ENCODE measurements at regions not wholly inside any gene's neighbourhood (a gene's known extent, or its start where the extent isn't known, plus 50 kb on each side); places are given as distances from the start of the nearest gene placed in this dataset.

DNA sequence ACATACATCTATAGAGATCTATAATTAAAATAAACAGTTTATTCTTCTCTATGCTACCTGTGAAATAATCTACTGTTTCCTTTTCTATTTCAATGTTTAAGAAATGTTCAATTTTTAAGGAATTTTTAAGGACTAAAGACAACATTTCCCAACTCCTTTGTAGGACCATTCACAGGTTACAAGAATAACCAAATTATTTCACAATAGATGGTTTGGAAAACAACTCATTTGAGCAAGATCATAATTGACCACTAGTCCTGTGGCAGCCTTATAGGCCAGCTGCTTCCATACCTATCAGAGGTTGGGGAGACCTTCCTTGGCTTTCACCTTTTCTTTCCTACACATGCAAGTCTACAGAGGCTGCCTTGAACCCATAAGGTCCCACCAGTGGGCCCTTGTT is 193.7 kb downstream of the TTC39B start:
- no peak for DNase-seq (ENCODE audit: low read depth)

DNA sequence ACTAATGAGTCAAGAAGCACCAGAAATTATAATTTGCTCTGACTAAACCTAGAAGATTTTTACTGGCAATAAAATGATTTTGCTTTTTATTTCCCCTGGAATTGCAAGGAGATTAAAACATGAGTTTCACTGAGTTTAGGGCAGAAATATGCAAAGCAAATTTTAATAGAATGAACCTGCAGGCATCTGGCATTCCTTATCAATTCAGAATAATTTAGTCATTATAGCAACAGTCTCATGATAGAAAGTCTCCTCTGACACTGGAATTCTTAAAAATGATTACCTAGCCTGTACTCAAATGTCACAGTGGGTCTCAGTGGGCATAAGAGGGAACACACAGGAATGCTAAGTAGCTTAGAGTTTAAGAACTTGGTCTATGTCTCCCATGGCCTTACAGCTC is 195.9 kb downstream of the TTC39B start:
- DNase-seq (ENCODE audit: low read depth), result no peak

DNA sequence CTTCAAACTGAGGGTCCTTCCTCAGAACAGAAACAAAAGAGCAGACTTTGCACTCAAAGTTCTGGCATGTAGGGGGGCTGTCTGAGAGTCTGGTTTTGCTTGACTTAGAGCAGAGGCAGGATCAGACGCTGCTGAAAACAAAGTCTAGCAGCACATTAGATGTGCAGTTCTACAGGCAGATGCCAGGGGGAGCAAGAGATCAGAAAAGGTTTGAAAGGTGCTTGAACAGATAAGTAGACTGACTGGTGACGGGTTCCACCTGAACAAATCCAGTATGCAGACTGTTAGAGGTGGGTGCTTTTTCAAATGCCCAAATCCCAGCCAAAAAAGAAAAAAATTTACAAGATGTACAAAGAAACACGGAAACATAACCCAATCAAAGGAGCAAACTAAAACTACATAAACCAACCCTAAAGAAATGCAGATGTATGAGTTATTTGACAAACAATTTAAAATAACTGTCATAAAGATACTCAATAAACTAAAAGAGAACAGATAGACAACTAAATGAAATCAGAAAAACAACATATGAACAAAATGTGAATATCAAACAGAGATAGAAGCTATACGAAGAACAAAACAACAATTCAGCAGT is 194.7 kb upstream of the FREM1 start:
- DNase-seq (ENCODE audit: low read depth), result peak; percentile 53

- no peak for DNase-seq (ENCODE audit: low read depth)
Measured at GRCh38 chr9:15103290-15103689, 193.1 kb upstream of the FREM1 start.

DNA sequence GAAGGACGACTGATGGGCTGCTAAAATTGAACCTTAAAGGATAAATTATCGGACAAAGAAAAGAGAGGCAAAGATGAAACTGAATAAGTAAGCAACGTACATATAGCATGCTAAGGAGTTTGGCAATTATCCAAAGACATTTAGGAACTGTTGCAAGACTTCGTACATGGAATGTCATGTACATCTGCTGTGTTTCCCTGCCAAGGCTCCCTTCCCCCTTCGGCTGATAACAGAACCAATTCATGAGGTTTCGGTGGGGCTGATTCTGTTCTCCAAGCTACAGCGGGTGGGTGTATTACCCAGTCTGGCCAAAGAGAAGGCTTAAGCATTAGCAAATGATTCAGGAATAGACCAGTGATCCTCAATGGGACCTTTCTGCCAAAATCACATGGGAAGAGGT is 190.9 kb upstream of the FREM1 start:
- DNase-seq (ENCODE audit: low read depth), result no peak

- no peak for DNase-seq (ENCODE audit: low read depth)
Measured at GRCh38 chr9:15100571-15100970, 190.3 kb upstream of the FREM1 start.

DNA sequence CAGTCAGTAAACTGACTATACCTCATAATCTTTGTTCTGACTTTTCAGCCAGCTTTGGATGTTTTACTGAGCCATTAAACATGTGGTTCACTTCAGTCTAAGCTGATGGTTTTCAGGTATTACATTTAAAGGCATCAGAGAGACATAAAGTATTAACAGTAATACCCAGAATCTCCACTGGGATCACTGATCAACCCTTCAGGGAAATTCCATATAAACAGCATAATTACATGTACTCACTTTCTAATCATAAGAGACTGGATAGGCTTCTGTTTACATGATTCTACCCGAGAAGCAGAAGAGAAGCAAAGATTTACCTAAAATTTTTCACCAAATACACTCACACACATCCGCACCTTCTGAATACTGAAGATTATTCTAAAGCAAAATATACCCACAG is 186.7 kb upstream of the FREM1 start:
- DNase-seq (ENCODE audit: low read depth), result no peak

DNA sequence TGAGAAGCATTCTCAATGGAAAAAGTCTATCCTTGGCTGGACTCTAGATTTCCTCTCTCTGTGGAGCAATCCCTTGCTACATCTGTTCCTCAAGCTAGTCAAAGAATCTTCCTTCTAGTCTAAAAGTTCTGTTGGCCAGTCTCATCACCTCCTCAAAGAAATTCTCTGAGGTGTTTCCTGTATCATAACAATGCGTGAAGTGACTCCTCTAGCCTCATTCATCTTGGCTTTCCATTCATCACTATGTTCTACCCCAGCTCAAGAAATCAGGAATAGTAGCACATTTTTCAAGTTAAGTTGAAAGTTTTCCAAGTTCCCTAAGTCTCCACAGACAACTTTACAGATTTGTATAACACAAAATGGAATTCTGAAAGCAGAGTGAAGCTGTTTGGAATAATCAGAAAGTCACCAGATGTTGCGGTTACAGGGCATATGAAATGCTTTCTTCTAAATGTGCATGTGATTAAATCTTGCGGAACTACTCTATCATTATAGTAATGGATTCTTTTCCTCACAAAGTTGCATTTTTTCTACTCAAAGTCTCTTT is 176.6 kb upstream of the FREM1 start:
- DNase-seq (ENCODE audit: low read depth), result no peak

GRCh38 chr9:15086156-15086763 is 176.0 kb upstream of the FREM1 start:
- no peak for DNase-seq (ENCODE audit: low read depth)

DNA sequence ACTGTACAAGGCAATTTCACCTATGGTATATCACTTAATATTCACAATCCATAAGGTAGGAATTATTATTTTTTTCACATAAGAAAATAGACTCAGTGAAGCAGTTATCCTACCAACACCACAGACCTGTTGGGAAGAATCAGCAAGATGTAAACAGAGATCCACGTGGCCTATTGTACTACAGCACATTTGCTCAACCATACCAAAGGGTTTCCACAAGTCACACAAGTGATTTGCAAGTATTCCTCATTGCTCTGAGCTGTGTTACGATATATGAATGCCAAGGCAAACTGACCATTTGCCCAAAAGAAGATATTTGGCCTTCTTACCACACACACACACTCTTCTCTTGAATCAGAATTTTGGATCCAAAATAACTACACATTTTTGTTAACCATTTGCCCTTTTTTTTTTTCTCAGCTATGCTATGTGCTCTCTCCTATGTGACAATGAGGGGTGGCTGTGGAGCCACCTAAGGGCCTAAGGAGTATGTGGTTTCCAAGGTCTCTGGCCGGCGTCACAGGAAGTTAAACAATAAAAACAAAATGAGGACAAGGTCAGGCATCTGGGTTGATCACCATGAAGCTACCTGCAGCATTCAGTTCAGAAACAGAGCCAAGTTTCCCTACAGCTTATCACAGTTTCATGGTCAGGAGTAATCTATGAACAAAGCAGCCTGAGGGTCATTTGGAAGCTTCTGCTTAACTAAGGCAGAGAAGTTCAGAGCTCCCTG is 171.0 kb upstream of the FREM1 start:
- DNase-seq (ENCODE audit: low read depth), result no peak

- no peak for DNase-seq (ENCODE audit: low read depth)
Measured at GRCh38 chr9:15080401-15080800, 170.2 kb upstream of the FREM1 start.

DNA sequence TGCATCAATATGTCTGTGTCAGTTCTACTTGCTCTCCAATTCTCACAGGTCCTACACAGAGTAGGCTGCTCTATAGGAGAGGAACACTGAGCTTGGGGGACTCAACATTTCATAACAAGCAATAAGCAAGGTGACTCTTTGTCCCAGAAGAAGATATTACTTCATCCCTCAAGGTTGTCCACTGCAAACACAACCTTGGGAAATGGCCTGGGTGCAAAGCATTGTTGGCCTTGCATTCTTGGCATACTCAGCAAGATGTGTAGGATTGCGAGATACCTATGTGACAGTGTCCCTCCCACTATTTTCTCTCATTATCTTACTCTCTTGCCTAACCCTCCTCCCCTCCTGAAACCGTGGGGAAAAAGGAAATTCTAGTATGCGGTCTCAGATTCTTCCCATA is 169.8 kb upstream of the FREM1 start:
- no peak for DNase-seq (ENCODE audit: low read depth)

DNA sequence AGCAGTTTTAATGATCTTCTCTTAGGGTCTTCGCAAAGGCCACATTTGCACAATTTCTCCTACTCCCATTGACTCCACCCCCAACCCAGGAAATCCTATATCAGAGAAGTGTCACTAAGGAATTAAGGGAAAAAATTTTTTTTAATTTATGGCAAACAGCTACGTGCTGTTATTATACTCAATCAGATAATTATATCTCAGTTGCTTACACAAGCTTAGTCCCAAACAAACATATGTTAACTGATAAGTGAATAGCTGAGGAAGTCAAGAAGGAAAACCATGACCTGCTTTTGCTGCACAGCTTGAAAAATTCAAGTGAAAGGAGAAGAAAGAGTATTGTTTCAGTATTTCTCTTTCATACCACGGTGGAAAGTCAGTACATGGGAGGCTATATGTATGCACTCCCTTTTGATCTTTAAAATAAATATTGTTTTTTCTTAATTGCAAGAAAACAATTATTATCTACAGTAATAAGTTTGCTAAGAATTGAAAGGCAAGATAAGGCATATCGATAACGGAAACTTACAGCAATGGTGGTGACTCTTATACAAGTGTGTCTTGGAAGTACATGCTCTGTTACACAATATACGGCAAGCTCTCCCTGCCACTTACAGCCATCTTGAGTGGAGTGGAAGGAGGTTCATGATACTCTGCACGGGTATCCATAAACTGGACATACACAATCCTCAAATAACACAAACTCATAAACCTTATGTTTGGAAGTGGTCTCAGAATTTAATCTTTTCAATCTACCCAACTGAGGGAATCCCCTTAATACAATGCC is 167.9 kb upstream of the FREM1 start:
- no peak for DNase-seq (ENCODE audit: low read depth)

DNA sequence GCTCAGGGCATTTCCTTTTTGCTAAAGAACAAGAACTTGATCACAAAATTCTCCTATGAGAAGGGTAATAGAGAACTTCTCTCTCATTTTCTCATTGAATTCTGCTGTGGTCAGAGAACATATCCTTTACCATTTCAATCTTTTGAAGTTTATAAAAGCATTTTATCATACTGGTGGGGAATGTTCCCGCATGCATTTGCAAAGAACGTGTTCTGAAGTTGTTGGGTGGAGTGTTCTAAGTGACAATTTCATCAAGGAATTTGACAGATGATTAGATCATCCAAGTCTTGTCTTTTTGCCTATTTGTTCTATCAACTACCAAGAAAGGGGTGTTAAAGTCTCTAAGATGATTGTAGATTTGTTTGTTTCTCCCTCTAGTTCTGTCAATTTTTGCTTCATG is 163.4 kb upstream of the FREM1 start:
- DNase-seq (ENCODE audit: low read depth), result no peak

- no peak for DNase-seq (ENCODE audit: low read depth)
Measured at GRCh38 chr9:15070716-15071115, 160.5 kb upstream of the FREM1 start.

DNA sequence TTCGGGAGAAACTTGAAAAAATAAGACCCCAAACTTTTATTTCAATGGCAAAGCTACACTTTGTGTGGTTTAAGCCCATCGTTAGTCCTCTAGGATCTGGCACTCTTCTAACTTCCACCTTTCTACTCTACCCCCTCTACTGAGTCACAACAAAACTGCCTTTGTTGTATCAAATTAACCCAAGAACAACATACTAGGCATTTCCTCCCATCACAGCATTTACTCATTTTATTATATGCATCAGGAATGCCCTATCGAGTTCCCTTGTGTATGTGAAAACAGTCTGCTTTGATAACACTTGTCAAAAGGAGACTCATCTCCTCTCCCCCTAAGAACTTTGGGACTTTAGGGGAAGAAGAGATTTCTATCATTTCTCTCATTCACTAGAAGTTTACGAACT is 158.9 kb upstream of the FREM1 start:
- DNase-seq (ENCODE audit: low read depth), result no peak

DNA sequence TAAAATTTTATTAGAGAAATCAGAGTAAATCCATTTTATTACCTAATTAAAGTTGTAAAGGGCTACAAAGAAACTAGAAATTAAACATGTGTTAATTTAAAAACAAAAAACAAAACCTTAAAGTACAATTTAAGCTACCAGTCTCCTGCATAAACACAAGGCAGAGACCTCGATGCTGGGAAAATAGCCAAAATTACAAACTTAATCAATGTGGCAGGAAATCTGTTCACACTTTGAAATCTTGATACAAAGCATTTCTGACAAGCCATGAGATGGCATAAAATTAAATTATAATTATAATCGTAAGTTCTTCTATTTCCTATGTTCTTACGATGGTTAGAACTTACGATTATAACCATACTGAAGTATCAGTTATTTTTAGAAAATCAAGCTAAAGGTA is 158.0 kb upstream of the FREM1 start:
- no peak for DNase-seq (ENCODE audit: low read depth)

- no peak for DNase-seq (ENCODE audit: low read depth)
Measured at GRCh38 chr9:15059003-15059402, 148.8 kb upstream of the FREM1 start.

GRCh38 chr9:15058236-15058635 is 148.0 kb upstream of the FREM1 start:
- DNase-seq (ENCODE audit: low read depth), result no peak

- peak; percentile 3 for DNase-seq (ENCODE audit: low read depth)
Measured at GRCh38 chr9:15055284-15055683, 145.1 kb upstream of the FREM1 start.

DNA sequence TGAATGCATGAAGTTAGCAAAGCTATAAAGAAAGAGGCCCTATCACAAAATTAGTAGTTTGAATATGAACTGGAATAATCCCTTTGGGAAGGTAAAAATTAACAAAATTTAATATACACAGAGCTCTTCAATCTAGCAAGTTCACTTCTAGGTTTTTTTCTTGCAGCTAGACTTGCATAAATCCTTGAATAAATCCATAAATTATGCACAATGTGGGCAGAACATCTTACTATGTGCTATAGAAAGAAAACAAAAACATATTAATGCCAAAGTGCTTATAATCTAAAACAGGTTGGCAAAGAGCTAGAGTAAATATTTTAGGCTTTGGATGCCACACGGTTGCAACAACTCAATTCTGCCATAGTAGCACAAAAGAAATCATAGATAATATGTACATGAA is 138.5 kb upstream of the FREM1 start:
- DNase-seq (ENCODE audit: low read depth), result no peak

DNA sequence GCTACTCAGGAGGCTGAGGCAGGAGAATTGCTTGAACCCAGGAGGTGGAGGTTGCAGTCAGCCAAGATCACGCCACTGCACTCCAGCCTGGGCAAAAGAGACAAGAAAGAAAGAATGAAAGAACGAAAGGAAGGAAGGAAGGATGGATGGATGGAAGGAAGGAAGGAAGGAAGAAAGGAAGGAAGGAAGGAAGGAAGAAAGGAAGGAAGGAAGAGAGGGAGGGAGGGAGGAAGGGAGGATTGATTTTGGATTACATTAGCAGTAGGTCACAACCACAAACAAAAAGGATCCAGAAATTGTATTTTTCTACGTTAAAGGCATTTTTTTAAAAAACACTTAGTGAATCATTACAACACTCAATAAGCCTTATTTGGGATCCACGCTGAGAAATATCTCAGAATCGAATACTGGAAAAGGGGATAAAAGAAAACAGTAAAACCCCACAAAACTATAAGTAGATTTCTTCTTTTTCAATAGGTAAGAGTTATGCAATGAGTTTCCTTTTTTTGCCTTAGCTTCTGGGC is 136.9 kb upstream of the FREM1 start:
- DNase-seq (ENCODE audit: low read depth), result no peak

All from renal cortical epithelial cell (primary cell).